Esophagus (tissue), 2 donors: ENCODE measurements at regions not wholly inside any gene's neighbourhood (a gene's known extent, or its start where the extent isn't known, plus 50 kb on each side); places are given as distances from the start of the nearest gene placed in this dataset.

ENCODE experiments used
- H3K27ac ChIP-seq, 2 donors: one replicate each; pipeline ENCODE4 v1.5.1; 2013; ENCODE audit warnings: low read depth in 2 of 2, mild to moderate bottlenecking in 2 of 2, inconsistent platforms in 1 of 2, low read length in 1 of 2, moderate library complexity in 1 of 2
- H3K27me3 ChIP-seq, 2 donors: one replicate each; pipeline ENCODE4 v1.6.1; 2013; ENCODE audit warnings: low read length in 2 of 2, control low read depth in 1 of 2, mild to moderate bottlenecking in 1 of 2; ENCODE audit not compliant: insufficient read depth in 2 of 2, control insufficient read depth in 1 of 2
- H3K36me3 ChIP-seq, 2 donors: one replicate each; pipeline ENCODE4 v1.6.1; 2013; ENCODE audit warnings: low read length in 1 of 2; ENCODE audit not compliant: control insufficient read depth in 2 of 2, insufficient read depth in 2 of 2
- H3K4me1 ChIP-seq, 2 donors: one replicate each; pipeline ENCODE4 v1.6.1; 2013; ENCODE audit warnings: low read length in 1 of 2; ENCODE audit not compliant: control insufficient read depth in 2 of 2, insufficient read depth in 2 of 2
- H3K4me3 ChIP-seq, 2 donors: one replicate each; pipeline ENCODE4 v1.5.1; 2013; ENCODE audit warnings: low read length in 2 of 2, mild to moderate bottlenecking in 2 of 2, low read depth in 1 of 2, moderate library complexity in 1 of 2
- H3K9me3 ChIP-seq, 2 donors: one replicate each; pipeline ENCODE4 v1.6.1; 2013; ENCODE audit warnings: mild to moderate bottlenecking in 2 of 2, low read depth in 1 of 2, low read length in 1 of 2, moderate library complexity in 1 of 2; ENCODE audit not compliant: control insufficient read depth in 2 of 2, insufficient read depth in 1 of 2
- WGBS, 2 donors: extraction: QIAGEN DNeasy Blood & Tissue Kit; methylation state at CpG; one replicate each; pipeline ENCODE4 v1.1.7; 2013; 5-methylcytosine and 5-hydroxymethylcytosine counted together
- donor health status: healthy with polysubstance abuse.
- donor health status: Bipolar disorder and iron deficiency.

DNA sequence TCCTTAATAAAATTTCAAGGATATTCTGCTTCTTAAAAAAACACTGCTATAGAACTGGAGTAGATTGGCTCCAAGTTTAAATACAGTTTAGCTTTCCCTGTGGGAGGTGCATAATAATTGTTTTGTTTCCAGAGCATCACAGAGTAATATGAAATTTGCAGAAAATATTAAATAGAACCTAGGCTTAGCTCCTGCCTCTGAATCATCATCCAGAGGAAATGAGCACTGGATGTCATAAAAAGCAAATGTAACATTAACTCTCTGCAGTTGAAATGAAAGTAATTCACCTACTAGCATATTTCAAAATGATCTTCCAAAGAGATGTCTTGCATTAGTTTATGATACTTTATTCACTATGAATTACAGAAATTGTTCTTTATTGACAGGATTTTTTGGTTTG, 769.8 kb downstream of the C12orf50 start:
- Histone ChIP-seq H3K4me3 (no peak overlapping the region), H3K9me3 (no peaks in the 10 kb centered on the region), H3K27me3 (no peaks in the 10 kb centered on the region), H3K36me3 (no peaks in the 10 kb centered on the region), H3K4me1 (no peaks in the 10 kb centered on the region), H3K27ac (no peak overlapping the region)

DNA sequence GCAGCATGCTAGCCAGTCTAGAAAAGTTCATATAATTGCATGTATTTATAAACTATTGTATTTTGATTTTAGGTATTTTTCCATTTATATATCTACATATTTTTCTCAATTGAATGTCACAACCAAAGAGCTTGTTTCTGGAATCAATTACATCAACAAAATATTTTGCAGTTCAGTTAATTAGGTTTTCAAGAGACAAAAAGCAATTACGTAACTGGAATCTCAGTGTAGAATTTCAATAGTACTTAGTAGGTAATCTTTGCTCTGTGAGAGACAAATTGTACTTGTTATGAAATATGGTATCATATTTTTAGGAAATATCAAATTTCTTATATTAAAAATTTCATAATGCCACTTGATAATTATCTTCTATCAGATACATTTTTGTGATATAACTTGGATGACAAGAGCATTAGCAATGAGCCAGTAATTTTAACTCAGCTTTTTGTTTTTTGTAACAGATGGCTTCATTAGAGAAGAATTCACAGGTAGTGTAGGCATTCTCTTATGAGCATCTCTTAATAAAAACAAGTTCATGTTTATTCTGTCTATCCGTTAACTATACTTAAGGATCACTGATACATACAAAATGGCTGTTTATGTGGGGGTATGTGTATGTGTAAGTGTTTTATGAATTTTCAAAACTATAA, 774.7 kb downstream of the C12orf50 start:
- H3K4me3 ChIP-seq = no peak overlapping the region
- H3K36me3 ChIP-seq = no peaks in the 10 kb centered on the region
- H3K9me3 ChIP-seq = no peaks in the 10 kb centered on the region
- no peaks in the 10 kb centered on the region for H3K4me1 ChIP-seq
- H3K27ac ChIP-seq = no peak overlapping the region
- H3K27me3 ChIP-seq = no peaks in the 10 kb centered on the region
- WGBS, 2 donors = 93 to 94% methylated on average over 2 of the region's 2 CpGs

DNA sequence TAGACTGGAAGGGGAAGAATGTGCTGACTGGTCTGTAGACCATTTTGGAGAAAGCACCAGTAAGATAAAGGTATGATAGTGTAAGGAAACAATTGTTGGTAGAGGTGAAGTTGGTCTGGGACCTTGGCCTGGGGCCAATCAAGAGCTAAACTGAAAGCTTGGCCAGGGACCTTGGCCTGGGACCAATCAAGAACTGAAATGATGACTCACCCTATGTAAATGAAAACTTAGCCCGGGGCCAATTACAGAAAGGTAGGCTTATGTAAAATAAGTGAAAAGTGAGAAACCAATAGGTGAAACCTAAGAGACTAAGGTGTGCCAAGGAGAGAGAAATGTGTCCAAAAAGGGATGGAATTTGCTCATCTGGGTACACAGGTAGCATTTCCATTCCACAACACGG, 776.0 kb downstream of the C12orf50 start:
- H3K27me3 ChIP-seq = no peaks in the 10 kb centered on the region
- no peak overlapping the region for H3K27ac ChIP-seq
- WGBS, 2 donors = 54 to 71% methylated on average over 2 of the region's 2 CpGs
- no peaks in the 10 kb centered on the region for H3K9me3 ChIP-seq
- no peaks in the 10 kb centered on the region for H3K36me3 ChIP-seq
- no peak overlapping the region for H3K4me3 ChIP-seq
- no peaks in the 10 kb centered on the region for H3K4me1 ChIP-seq

DNA sequence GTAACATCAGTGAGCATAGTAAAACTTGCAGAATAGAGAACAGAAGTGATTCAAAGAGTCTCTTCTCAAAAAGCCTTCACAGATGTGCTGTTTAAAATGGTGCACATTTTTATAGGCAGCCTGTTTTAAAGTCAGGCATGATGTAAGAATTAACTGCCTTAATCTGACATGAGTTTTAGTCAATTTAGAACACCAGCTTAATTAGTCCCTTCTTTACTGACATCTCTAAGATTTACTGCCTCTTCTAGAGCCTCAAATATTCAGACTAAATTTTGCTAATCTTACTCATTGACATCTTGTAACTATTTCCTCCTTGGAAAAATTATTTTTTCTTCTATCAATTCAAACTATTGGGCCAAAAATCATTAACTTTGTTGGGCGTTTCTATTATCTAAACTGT, 782.5 kb downstream of the C12orf50 start:
- no peaks in the 10 kb centered on the region for H3K36me3 ChIP-seq
- WGBS, 2 donors = 72 to 83% methylated on average over 1 of the region's 1 CpG
- no peaks in the 10 kb centered on the region for H3K27me3 ChIP-seq
- no peak overlapping the region for H3K27ac ChIP-seq
- H3K9me3 ChIP-seq = no peaks in the 10 kb centered on the region
- no peak overlapping the region for H3K4me3 ChIP-seq
- no peaks in the 10 kb centered on the region for H3K4me1 ChIP-seq

DNA sequence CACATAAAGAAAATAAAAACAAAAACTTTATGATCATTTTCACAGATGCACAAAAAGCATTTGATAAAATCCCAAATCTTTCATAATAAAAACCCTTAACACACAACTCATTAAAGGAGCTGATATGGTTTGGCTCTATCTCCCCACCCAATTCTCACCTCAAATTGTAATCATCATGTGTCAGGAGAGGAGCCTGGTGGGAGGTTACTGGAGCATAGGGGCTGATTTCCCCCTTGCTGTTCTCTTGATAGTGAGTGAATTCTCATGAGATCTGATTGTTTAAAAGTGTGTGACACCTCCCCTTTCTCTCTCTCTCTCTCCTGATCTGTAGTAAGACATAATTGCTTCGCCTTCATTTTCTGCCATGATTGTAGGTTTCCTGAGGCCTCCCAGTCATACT, 790.7 kb downstream of the C12orf50 start:
- WGBS, 2 donors = 81 to 88% methylated on average over 1 of the region's 1 CpG
- Histone ChIP-seq H3K9me3 (no peaks in the 10 kb centered on the region), H3K27ac (no peak overlapping the region), H3K36me3 (no peaks in the 10 kb centered on the region), H3K4me3 (no peak overlapping the region), H3K27me3 (no peaks in the 10 kb centered on the region), H3K4me1 (no peaks in the 10 kb centered on the region)

DNA sequence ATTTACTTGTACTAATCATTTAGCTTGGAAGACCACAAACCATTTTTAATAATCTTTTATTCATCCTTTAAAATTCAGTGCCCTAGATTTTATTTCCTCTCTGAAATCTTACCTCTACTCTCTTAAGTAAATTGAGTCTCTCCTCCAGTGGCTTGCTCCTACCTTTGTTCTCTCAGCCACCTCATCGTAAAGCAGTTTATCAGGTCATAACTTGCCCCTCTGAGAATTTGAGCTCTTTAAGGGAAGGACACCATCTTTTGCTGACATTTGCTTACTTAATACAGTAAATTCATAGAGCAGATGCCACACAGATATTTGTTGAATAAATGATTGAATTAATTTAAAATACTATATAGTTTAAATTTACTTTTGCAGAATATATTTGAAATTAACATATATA, 794.3 kb downstream of the C12orf50 start:
- no peak overlapping the region for H3K4me3 ChIP-seq
- H3K36me3 ChIP-seq = no peaks in the 10 kb centered on the region
- WGBS, 2 donors = 45 to 51% methylated on average over 1 of the region's 1 CpG
- no peaks in the 10 kb centered on the region for H3K27me3 ChIP-seq
- H3K27ac ChIP-seq = no peak overlapping the region
- no peaks in the 10 kb centered on the region for H3K4me1 ChIP-seq
- no peaks in the 10 kb centered on the region for H3K9me3 ChIP-seq

DNA sequence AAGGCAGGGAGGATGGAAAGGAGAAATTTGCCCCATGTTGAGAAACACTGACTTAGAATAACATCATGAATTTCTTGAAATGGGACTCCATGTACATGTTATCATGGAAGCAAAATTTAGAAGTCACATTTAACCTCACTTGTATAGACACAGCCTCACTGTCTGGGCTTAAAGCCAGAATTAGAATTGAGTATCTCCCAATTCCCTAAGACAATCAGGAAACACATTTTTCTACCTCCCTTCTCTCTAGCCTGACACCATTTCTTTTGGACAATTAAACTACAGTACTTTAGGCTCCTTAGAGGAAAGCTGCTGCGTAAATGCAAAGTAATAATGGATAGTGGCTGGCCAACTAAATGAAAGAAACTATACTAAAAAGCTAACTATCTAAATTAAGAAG, 795.5 kb downstream of the C12orf50 start:
- WGBS, 2 donors = 60 to 62% methylated on average over 1 of the region's 1 CpG
- no peaks in the 10 kb centered on the region for H3K4me1 ChIP-seq
- H3K36me3 ChIP-seq = no peaks in the 10 kb centered on the region
- no peaks in the 10 kb centered on the region for H3K27me3 ChIP-seq
- no peaks in the 10 kb centered on the region for H3K9me3 ChIP-seq
- no peak overlapping the region for H3K27ac ChIP-seq
- H3K4me3 ChIP-seq = no peak overlapping the region

DNA sequence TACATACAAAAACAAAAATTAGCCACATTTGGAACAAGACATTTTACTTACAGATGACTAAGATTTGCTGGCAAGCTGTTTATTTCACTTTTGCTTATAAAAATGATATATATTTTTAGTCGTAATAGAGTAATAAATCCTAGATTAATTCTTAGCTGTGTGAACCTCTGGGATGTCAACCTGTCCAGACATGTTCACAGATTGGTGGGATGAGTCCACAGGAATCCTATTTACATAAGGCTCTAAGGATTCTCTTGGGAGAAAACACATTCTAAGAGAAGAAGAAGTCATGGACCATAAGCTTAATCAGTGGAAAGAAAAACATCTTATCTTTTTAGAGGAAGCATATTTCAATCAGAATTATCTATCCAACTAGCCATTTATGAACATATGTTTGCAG, 797.4 kb downstream of the C12orf50 start:
- H3K27ac ChIP-seq = no peak overlapping the region
- no peaks in the 10 kb centered on the region for H3K36me3 ChIP-seq
- no peaks in the 10 kb centered on the region for H3K4me1 ChIP-seq
- H3K27me3 ChIP-seq = no peaks in the 10 kb centered on the region
- 30 to 68% methylated on average over 1 of the region's 1 CpG for WGBS, 2 donors
- no peaks in the 10 kb centered on the region for H3K9me3 ChIP-seq
- no peak overlapping the region for H3K4me3 ChIP-seq

DNA sequence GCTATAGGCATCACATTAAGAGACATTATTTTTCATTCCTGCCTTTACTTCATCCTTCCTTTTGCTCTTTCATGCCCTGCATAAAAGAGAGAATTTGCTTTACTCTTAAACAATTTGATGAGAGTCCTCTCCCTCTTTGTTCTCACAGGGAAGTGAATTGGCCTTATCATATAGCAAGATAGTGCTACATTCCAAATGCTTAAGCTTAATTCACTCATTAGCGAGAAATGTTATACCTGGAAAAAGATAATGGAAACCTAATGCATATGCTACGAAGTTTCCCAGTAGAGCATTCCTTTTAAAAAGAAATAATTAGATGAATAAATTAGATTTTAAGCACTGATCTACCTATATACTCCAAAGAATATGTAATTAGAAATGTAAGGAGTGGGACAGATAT, 798.8 kb downstream of the C12orf50 start:
- 79 to 86% methylated on average over 2 of the region's 2 CpGs for WGBS, 2 donors
- Histone ChIP-seq H3K27me3 (no peaks in the 10 kb centered on the region), H3K4me1 (no peaks in the 10 kb centered on the region), H3K4me3 (no peak overlapping the region), H3K9me3 (no peaks in the 10 kb centered on the region), H3K36me3 (no peaks in the 10 kb centered on the region), H3K27ac (no peak overlapping the region)

DNA sequence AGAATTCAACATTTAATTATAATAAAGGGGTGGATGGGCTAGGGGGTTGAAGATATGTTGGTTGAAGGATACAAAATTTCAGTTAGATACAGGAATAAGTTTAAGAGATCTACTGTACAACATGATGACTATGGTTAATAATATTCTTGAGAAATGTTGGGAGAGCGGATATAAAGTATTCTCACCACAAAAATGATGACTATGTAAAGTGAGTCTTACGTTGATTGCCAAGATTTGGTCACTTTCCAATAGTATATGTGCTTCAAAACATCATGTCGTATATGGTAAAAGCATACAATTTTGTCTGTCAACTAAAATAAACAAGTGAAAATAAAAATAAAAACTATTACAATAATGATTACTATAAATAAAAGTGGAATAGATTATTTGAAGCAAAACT, 802.0 kb downstream of the C12orf50 start:
- no peaks in the 10 kb centered on the region for H3K36me3 ChIP-seq
- WGBS, 2 donors = 63 to 81% methylated on average over 3 of the region's 3 CpGs
- H3K27me3 ChIP-seq = no peaks in the 10 kb centered on the region
- H3K4me3 ChIP-seq = no peak overlapping the region
- no peak overlapping the region for H3K27ac ChIP-seq
- no peaks in the 10 kb centered on the region for H3K9me3 ChIP-seq
- no peaks in the 10 kb centered on the region for H3K4me1 ChIP-seq
